LHCN-M2 (cell line): ENCODE measurements at regions not wholly inside any gene's neighbourhood (a gene's known extent, or its start where the extent isn't known, plus 50 kb on each side); places are given as distances from the start of the nearest gene placed in this dataset.
"Not testable (repeated sequence)": the region's sequence is repeated elsewhere in the genome, so short reads cannot be mapped to it uniquely, and the experiment has no call there.

Experiments
- DNase-seq: peaks from one replicate; pipeline ENCODE4 v3.0.0-alpha.2; 2012; ENCODE audit warnings: low read depth

GRCh38 chr21:21851657-21852056 lies 853.4 kb downstream of the NCAM2 start:
- peak; percentile 53 for DNase-seq

GRCh38 chr21:21858502-21859334 lies 860.5 kb downstream of the NCAM2 start:
- no peak for DNase-seq

- DNase-seq = peak; percentile 59
These were observed 862.7 kb downstream of the NCAM2 start for GRCh38 chr21:21860888-21861287.

GRCh38 chr21:21864321-21864840 lies 866.2 kb downstream of the NCAM2 start:
- DNase-seq = no peak

GRCh38 chr21:21897275-21897883 lies 899.2 kb downstream of the NCAM2 start:
- peak; percentile 54 for DNase-seq

- DNase-seq = no peak
These were observed 900.6 kb downstream of the NCAM2 start for GRCh38 chr21:21898801-21899200.

- DNase-seq = not testable (repeated sequence)
These were observed 904.2 kb downstream of the NCAM2 start for GRCh38 chr21:21902416-21902815.

GRCh38 chr21:21907271-21907670 lies 909.1 kb downstream of the NCAM2 start:
- DNase-seq = no peak

- no peak for DNase-seq
These were observed 917.6 kb downstream of the NCAM2 start for GRCh38 chr21:21915816-21916215.

- DNase-seq = peak; percentile 37
These were observed 923.4 kb downstream of the NCAM2 start for GRCh38 chr21:21921410-21922232.

- no peak for DNase-seq
These were observed 931.0 kb downstream of the NCAM2 start for GRCh38 chr21:21929226-21929625.

- DNase-seq = no peak
These were observed 931.6 kb downstream of the NCAM2 start for GRCh38 chr21:21929789-21930188.

GRCh38 chr21:21952566-21952965 lies 954.4 kb downstream of the NCAM2 start:
- DNase-seq = no peak

GRCh38 chr21:21955204-21955603 lies 957.0 kb downstream of the NCAM2 start:
- no peak for DNase-seq

- no peak for DNase-seq
These were observed 959.3 kb downstream of the NCAM2 start for GRCh38 chr21:21957490-21957889.

- DNase-seq = no peak
These were observed 965.7 kb downstream of the NCAM2 start for GRCh38 chr21:21963911-21964310.

- no peak for DNase-seq
These were observed 970.6 kb downstream of the NCAM2 start for GRCh38 chr21:21968810-21969209.

GRCh38 chr21:21969211-21969610 lies 971.0 kb downstream of the NCAM2 start:
- DNase-seq = no peak

- DNase-seq = peak; percentile 5
These were observed 973.2 kb downstream of the NCAM2 start for GRCh38 chr21:21971384-21971783.

GRCh38 chr21:21973806-21974205 lies 975.6 kb downstream of the NCAM2 start:
- peak; percentile 45 for DNase-seq

- DNase-seq = no peak
These were observed 998.7 kb downstream of the NCAM2 start for GRCh38 chr21:21996891-21997290.
